ENCODE measurements at regions not wholly inside any gene's neighbourhood (a gene's known extent, or its start where the extent isn't known, plus 50 kb on each side); places are given as distances from the start of the nearest gene placed in this dataset.

- Histone ChIP-seq H3K4me1 (ENCODE audit: low read length) (no peaks in the 10 kb centered on the region), H3K36me3 (replicated peaks; ENCODE audit: insufficient read depth, low read length) (no peaks in the 10 kb centered on the region), H3K9ac (ENCODE audit: low read length) (no peak overlapping the region), H3K4me2 (ENCODE audit: low read depth, low read length) (no peak overlapping the region), H3K27me3 (replicated peaks; ENCODE audit: insufficient read depth, low read length) (no peaks in the 10 kb centered on the region), H2AFZ (ENCODE audit: low read length) (no peak overlapping the region), H3K79me2 (ENCODE audit: low read length) (no peaks in the 10 kb centered on the region), H3F3A (ENCODE audit: insufficient read depth, low read length) (no peaks in the 10 kb centered on the region), H3K9me2 (replicated peaks; ENCODE audit: insufficient read depth, low read length) (no peaks in the 10 kb centered on the region), H3K9me3 (replicated peaks; ENCODE audit: insufficient read depth, low read length) (no peaks in the 10 kb centered on the region), H3K27ac (ENCODE audit: low read length) (no peak overlapping the region), H4K20me1 (ENCODE audit: insufficient read depth, low read length) (no peaks in the 10 kb centered on the region), H3K4me3 (ENCODE audit: low read length) (no peak overlapping the region)
- no peak for DNase-seq
- no peak for TF ChIP-seq CTCF (IDR thresholded peaks at IDR 0.05; ENCODE audit: low read length)
- TF ChIP-seq EZH2 (optimal IDR thresholded peaks at IDR 0.05; ENCODE audit: low read depth, low read length): no peak
- TF ChIP-seq EZH2phosphoT487 (IDR thresholded peaks at IDR 0.05; ENCODE audit: low read length): no peak
Measured at GRCh38 chr4:53917729-53918128, 146.7 kb downstream of the CHIC2 start.

- Histone ChIP-seq H3K27me3 (replicated peaks; ENCODE audit: insufficient read depth, low read length) (no peaks in the 10 kb centered on the region), H3K9ac (ENCODE audit: low read length) (no peak overlapping the region), H3K9me2 (replicated peaks; ENCODE audit: insufficient read depth, low read length) (no peaks in the 10 kb centered on the region), H3K79me2 (ENCODE audit: low read length) (no peaks in the 10 kb centered on the region), H3F3A (ENCODE audit: insufficient read depth, low read length) (no peaks in the 10 kb centered on the region), H4K20me1 (ENCODE audit: insufficient read depth, low read length) (no peaks in the 10 kb centered on the region), H3K4me1 (ENCODE audit: low read length) (no peaks in the 10 kb centered on the region), H3K4me2 (ENCODE audit: low read depth, low read length) (no peak overlapping the region), H3K9me3 (replicated peaks; ENCODE audit: insufficient read depth, low read length) (no peaks in the 10 kb centered on the region), H3K27ac (ENCODE audit: low read length) (no peak overlapping the region), H2AFZ (ENCODE audit: low read length) (no peak overlapping the region), H3K36me3 (replicated peaks; ENCODE audit: insufficient read depth, low read length) (no peaks in the 10 kb centered on the region), H3K4me3 (ENCODE audit: low read length) (no peak overlapping the region)
- TF ChIP-seq CTCF (IDR thresholded peaks at IDR 0.05; ENCODE audit: low read length): no peak
- no peak for TF ChIP-seq EZH2phosphoT487 (IDR thresholded peaks at IDR 0.05; ENCODE audit: low read length)
- TF ChIP-seq EZH2 (optimal IDR thresholded peaks at IDR 0.05; ENCODE audit: low read depth, low read length): no peak
- no peak for DNase-seq
Measured at GRCh38 chr4:53916431-53916889, 147.9 kb downstream of the CHIC2 start.

GRCh38 chr4:53914313-53915016 is 149.9 kb downstream of the CHIC2 start:
- H4K20me1 ChIP-seq (ENCODE audit: insufficient read depth, low read length): no peaks in the 10 kb centered on the region
- no peaks in the 10 kb centered on the region for H3K9me3 ChIP-seq (replicated peaks; ENCODE audit: insufficient read depth, low read length)
- no peaks in the 10 kb centered on the region for H3F3A ChIP-seq (ENCODE audit: insufficient read depth, low read length)
- H2AFZ ChIP-seq (ENCODE audit: low read length): no peak overlapping the region
- no peak overlapping the region for H3K9ac ChIP-seq (ENCODE audit: low read length)
- TF ChIP-seq EZH2phosphoT487 (IDR thresholded peaks at IDR 0.05; ENCODE audit: low read length): no peak
- no peak for TF ChIP-seq CTCF (IDR thresholded peaks at IDR 0.05; ENCODE audit: low read length)
- no peak for TF ChIP-seq EZH2 (optimal IDR thresholded peaks at IDR 0.05; ENCODE audit: low read depth, low read length)
- H3K27ac ChIP-seq (ENCODE audit: low read length): no peak overlapping the region
- H3K4me2 ChIP-seq (ENCODE audit: low read depth, low read length): no peak overlapping the region
- no peaks in the 10 kb centered on the region for H3K27me3 ChIP-seq (replicated peaks; ENCODE audit: insufficient read depth, low read length)
- H3K4me3 ChIP-seq (ENCODE audit: low read length): no peak overlapping the region
- DNase-seq: no peak
- no peaks in the 10 kb centered on the region for H3K36me3 ChIP-seq (replicated peaks; ENCODE audit: insufficient read depth, low read length)
- no peaks in the 10 kb centered on the region for H3K79me2 ChIP-seq (ENCODE audit: low read length)
- no peaks in the 10 kb centered on the region for H3K9me2 ChIP-seq (replicated peaks; ENCODE audit: insufficient read depth, low read length)
- no peaks in the 10 kb centered on the region for H3K4me1 ChIP-seq (ENCODE audit: low read length)
